HEK293 (cell line): ENCODE measurements at regions not wholly inside any gene's neighbourhood (a gene's known extent, or its start where the extent isn't known, plus 50 kb on each side); places are given as distances from the start of the nearest gene placed in this dataset.

Experiments
- CTCF ChIP-seq: fragments of 450-650 bp; formaldehyde crosslinking; IDR thresholded peaks from 2 replicates; pipeline ENCODE4 v1.5.1; 2016; ENCODE audit warnings: missing biosample characterization, missing genetic modification characterization
- KLF1 ChIP-seq: fragments of 450-650 bp; formaldehyde crosslinking; IDR thresholded peaks from 2 replicates; pipeline ENCODE4 v1.5.1; 2016; ENCODE audit warnings: missing biosample characterization, missing genetic modification characterization
- YY1 ChIP-seq: fragments of 450-650 bp; formaldehyde crosslinking; IDR thresholded peaks from 2 replicates; pipeline ENCODE4 v1.5.1; 2018; ENCODE audit warnings: missing biosample characterization, missing genetic modification characterization
- ZNF23 ChIP-seq: fragments of 450-650 bp; formaldehyde crosslinking; IDR thresholded peaks from 2 replicates; pipeline ENCODE4 v1.5.1; 2016; ENCODE audit warnings: missing biosample characterization, missing genetic modification characterization, borderline replicate concordance
- ZNF274 ChIP-seq, 2 experiments: fragments of 200-500 bp in 1 of 2; fragments of 450-650 bp in 1 of 2; sonication (Bioruptor generic) in 1 of 2; formaldehyde crosslinking in 1 of 2; IDR thresholded peaks; 2 replicates each; pipeline versions ENCODE4 v1.5.1 to v1.6.1; 2014 to 2016; ENCODE audit warnings: borderline replicate concordance in 1 of 2, inconsistent platforms in 1 of 2, low read length in 1 of 2, missing biosample characterization in 1 of 2, missing genetic modification characterization in 1 of 2
- ZNF311 ChIP-seq: fragments of 450-650 bp; formaldehyde crosslinking; IDR thresholded peaks from 2 replicates; pipeline ENCODE4 v1.5.1; 2017; ENCODE audit warnings: missing biosample characterization, missing genetic modification characterization, borderline replicate concordance
- ZNF521 ChIP-seq: fragments of 450-650 bp; formaldehyde crosslinking; IDR thresholded peaks from 2 replicates; pipeline ENCODE4 v1.5.1; 2017; ENCODE audit warnings: missing biosample characterization, mild to moderate bottlenecking, missing genetic modification characterization
- TF ChIP-seq, protein P1 (sequence below): fragments of 450-650 bp; formaldehyde crosslinking; IDR thresholded peaks from 2 replicates; pipeline ENCODE4 v1.5.1; 2016; ENCODE audit warnings: missing biosample characterization, missing genetic modification characterization

- TF ChIP-seq KLF1 (tag by site-specific recombination) (no peak), CTCF (tag by site-specific recombination) (no peak), YY1 (tag by site-specific recombination) (no peak), ZNF274 (IDR thresholded peaks at IDR 0.05; ENCODE audit: low read length) (no peak), ZNF274 (tag by site-specific recombination; IDR thresholded peaks at IDR 0.05; ENCODE audit: borderline replicate concordance) (no peak), ZNF521 (no peak), ZNF23 (tag by site-specific recombination) (no peak), ZNF311 (tag by site-specific recombination) (no peak)
- TF ChIP-seq, protein P1, sequence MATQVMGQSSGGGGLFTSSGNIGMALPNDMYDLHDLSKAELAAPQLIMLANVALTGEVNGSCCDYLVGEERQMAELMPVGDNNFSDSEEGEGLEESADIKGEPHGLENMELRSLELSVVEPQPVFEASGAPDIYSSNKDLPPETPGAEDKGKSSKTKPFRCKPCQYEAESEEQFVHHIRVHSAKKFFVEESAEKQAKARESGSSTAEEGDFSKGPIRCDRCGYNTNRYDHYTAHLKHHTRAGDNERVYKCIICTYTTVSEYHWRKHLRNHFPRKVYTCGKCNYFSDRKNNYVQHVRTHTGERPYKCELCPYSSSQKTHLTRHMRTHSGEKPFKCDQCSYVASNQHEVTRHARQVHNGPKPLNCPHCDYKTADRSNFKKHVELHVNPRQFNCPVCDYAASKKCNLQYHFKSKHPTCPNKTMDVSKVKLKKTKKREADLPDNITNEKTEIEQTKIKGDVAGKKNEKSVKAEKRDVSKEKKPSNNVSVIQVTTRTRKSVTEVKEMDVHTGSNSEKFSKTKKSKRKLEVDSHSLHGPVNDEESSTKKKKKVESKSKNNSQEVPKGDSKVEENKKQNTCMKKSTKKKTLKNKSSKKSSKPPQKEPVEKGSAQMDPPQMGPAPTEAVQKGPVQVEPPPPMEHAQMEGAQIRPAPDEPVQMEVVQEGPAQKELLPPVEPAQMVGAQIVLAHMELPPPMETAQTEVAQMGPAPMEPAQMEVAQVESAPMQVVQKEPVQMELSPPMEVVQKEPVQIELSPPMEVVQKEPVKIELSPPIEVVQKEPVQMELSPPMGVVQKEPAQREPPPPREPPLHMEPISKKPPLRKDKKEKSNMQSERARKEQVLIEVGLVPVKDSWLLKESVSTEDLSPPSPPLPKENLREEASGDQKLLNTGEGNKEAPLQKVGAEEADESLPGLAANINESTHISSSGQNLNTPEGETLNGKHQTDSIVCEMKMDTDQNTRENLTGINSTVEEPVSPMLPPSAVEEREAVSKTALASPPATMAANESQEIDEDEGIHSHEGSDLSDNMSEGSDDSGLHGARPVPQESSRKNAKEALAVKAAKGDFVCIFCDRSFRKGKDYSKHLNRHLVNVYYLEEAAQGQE: no peak
Observed at GRCh38 chrX:128862557-128862956, 660.7 kb downstream of the SMARCA1 start.
